Lung (tissue), 11 donors: ENCODE measurements at regions not wholly inside any gene's neighbourhood (a gene's known extent, or its start where the extent isn't known, plus 50 kb on each side); places are given as distances from the start of the nearest gene placed in this dataset.

Source experiments
- ATAC-seq: fragments of 200-7000 bp; cut with Tn5 transposase; one replicate; pipeline ENCODE4 v1.9.1; 2020; ENCODE audit warnings: moderate number of reproducible peaks; ENCODE audit not compliant: insufficient read depth, low FRiP score
- DNase-seq, 3 donors: peaks; one replicate each; pipeline ENCODE4 v3.0.0-alpha.2; 2013 to 2017
- H3K27ac ChIP-seq, 2 donors: one replicate each; pipeline ENCODE4 v1.5.1; 2013; ENCODE audit warnings: mild to moderate bottlenecking in 2 of 2, moderate library complexity in 2 of 2, control low read depth in 1 of 2, inconsistent platforms in 1 of 2, low read depth in 1 of 2, low read length in 1 of 2
- H3K27me3 ChIP-seq, 3 donors: one replicate each; pipeline ENCODE4 v1.5.1; 2013; ENCODE audit warnings: low read length in 2 of 3; ENCODE audit not compliant: control insufficient read depth in 3 of 3, insufficient read depth in 3 of 3
- H3K36me3 ChIP-seq, 4 donors: one replicate each; pipeline ENCODE4 v1.5.1; 2013; ENCODE audit warnings: low read length in 4 of 4, mild to moderate bottlenecking in 1 of 4, moderate library complexity in 1 of 4; ENCODE audit not compliant: control insufficient read depth in 4 of 4, insufficient read depth in 4 of 4
- H3K4me1 ChIP-seq, 5 donors: one replicate each; pipeline ENCODE4 v1.5.1; 2013; ENCODE audit warnings: low read length in 5 of 5, mild to moderate bottlenecking in 2 of 5, moderate library complexity in 1 of 5; ENCODE audit not compliant: control insufficient read depth in 5 of 5, insufficient read depth in 5 of 5
- H3K4me3 ChIP-seq: one replicate; pipeline ENCODE4 v1.5.1; 2013; ENCODE audit warnings: mild to moderate bottlenecking, control low read depth, moderate library complexity
- H3K9ac ChIP-seq, 2 donors: one replicate each; pipeline ENCODE4 v1.5.1; 2013; ENCODE audit warnings: low read length in 2 of 2, control low read depth in 1 of 2; ENCODE audit not compliant: insufficient read depth in 1 of 2
- H3K9me3 ChIP-seq, 4 donors: one replicate each; pipeline ENCODE4 v1.5.1; 2013; ENCODE audit warnings: low read length in 3 of 4, mild to moderate bottlenecking in 1 of 4, moderate library complexity in 1 of 4; ENCODE audit not compliant: control insufficient read depth in 4 of 4, insufficient read depth in 3 of 4
- CTCF ChIP-seq: IDR thresholded peaks from 2 replicates; pipeline ENCODE4 v1.5.1; 2012; ENCODE audit warnings: mild to moderate bottlenecking; ENCODE audit errors: control extremely low read depth, extremely low read depth
- WGBS, 2 donors: extraction: QIAGEN DNeasy Blood & Tissue Kit; methylation state at CpG; one replicate each; pipeline ENCODE4 v1.1.7; 2013; 5-methylcytosine and 5-hydroxymethylcytosine counted together
- donor health status: control.
- donor health status: control.
- donor health status: Bipolar disorder and iron deficiency.
- donor health status: healthy.
- donor health status: DM: yes; HTN: yes; CAD: no.

- Histone ChIP-seq H3K36me3 (no peaks in the 10 kb centered on the region), H3K4me1 (no peaks in the 10 kb centered on the region), H3K27ac (no peak overlapping the region), H3K4me3 (no peak overlapping the region), H3K27me3 (no peaks in the 10 kb centered on the region), H3K9ac (no peak overlapping the region), H3K9me3 (peaks cover 0 to 2% (median 0%) of the 10 kb centered on the region in 4 donors)
- no peak for DNase-seq
- TF ChIP-seq CTCF = no peak
- ATAC-seq = no peak
These were observed 1653.4 kb downstream of the SLITRK5 start for GRCh38 chr13:89324582-89324981.

GRCh38 chr13:89343165-89343564, 1672.0 kb downstream of the SLITRK5 start:
- ATAC-seq (no peak), DNase-seq (no peak)

GRCh38 chr13:89352384-89352783, 1681.2 kb downstream of the SLITRK5 start:
- TF ChIP-seq CTCF = no peak
- Histone ChIP-seq H3K9me3 (no peaks in the 10 kb centered on the region), H3K27ac (no peak overlapping the region), H3K9ac (no peak overlapping the region), H3K4me3 (no peak overlapping the region), H3K36me3 (no peaks in the 10 kb centered on the region), H3K27me3 (no peaks in the 10 kb centered on the region), H3K4me1 (no peaks in the 10 kb centered on the region)
- ATAC-seq (no peak), DNase-seq (no peak)
- 85 to 87% methylated on average over 2 of the region's 2 CpGs for WGBS, 2 donors

More at GRCh38 chr13:89343165-89343564, 1672.0 kb downstream of the SLITRK5 start:
- no peak for TF ChIP-seq CTCF
- no peak overlapping the region for H3K9ac ChIP-seq
- H3K27ac ChIP-seq = no peak overlapping the region
- no peaks in the 10 kb centered on the region for H3K4me1 ChIP-seq
- H3K4me3 ChIP-seq = no peak overlapping the region
- no peaks in the 10 kb centered on the region for H3K27me3 ChIP-seq
- 80 to 96% methylated on average over 1 of the region's 1 CpG for WGBS, 2 donors
- no peaks in the 10 kb centered on the region for H3K36me3 ChIP-seq
- no peaks in the 10 kb centered on the region for H3K9me3 ChIP-seq

- no peak overlapping the region for H3K27ac ChIP-seq
- no peak for TF ChIP-seq CTCF
- ATAC-seq = no peak
- WGBS, 2 donors = 85 to 86% methylated on average over 4 of the region's 4 CpGs
- no peak overlapping the region for H3K4me3 ChIP-seq
- no peaks in the 10 kb centered on the region for H3K27me3 ChIP-seq
- H3K9ac ChIP-seq = no peak overlapping the region
- H3K36me3 ChIP-seq = no peaks in the 10 kb centered on the region
- H3K4me1 ChIP-seq = no peaks in the 10 kb centered on the region
- no peak for DNase-seq
- H3K9me3 ChIP-seq = no peaks in the 10 kb centered on the region
These were observed 1690.7 kb downstream of the SLITRK5 start for GRCh38 chr13:89361909-89362308.
